HG02642 (cell line): ENCODE measurements at regions not wholly inside any gene's neighbourhood (a gene's known extent, or its start where the extent isn't known, plus 50 kb on each side); places are given as distances from the start of the nearest gene placed in this dataset.

ENCODE experiments used
- ATAC-seq: cut with Tn5 transposase; IDR thresholded peaks from one replicate; pipeline ENCODE4 v1.9.1; 2021; ENCODE audit warnings: mild to moderate bottlenecking; ENCODE audit not compliant: unreplicated experiment, poor library complexity

GRCh38 chr16:73159296-73159695 is 111.4 kb upstream of the ZFHX3 start:
- ATAC-seq = no peak

DNA sequence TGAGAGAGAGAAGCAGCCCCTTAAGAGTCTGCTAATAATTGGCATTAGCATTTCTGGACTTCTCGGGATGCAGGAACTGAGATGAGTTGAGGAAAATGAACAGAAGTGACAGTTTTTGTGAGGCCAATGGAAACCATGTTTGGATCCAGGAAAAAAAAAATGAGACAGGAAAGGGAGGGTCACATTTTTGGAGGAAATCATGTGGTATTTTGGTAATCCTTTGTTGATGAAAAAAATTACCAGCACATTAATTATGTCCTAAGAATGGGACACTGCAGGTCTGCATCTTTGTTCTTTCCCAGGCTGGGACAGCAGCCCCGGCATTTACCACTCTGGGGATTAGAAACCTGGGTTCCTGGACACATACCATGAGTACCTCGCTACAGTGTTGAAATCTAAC is 109.9 kb upstream of the ZFHX3 start:
- ATAC-seq = no peak

- no peak for ATAC-seq
These were observed 106.3 kb upstream of the ZFHX3 start for GRCh38 chr16:73154063-73154870.

GRCh38 chr16:73152386-73153125 is 104.6 kb upstream of the ZFHX3 start:
- ATAC-seq = no peak

DNA sequence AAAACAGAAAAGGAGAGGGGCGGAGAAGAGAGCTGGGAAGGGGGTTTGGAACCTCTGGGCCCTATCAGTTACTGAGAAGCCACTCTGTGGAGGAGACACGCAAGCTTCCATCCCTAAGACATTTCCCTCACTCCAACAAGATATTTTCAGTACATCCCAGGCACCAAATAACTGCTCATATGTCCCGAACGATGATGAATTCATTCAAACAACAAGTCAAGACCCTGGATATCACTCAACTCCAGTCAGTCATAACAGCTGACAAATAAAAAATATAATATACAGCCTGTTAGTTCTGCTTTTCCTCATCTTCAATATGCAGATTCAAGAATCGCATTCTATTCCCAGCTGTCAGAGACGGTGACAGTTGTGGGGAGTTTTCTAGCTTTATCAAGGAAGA is 104.0 kb upstream of the ZFHX3 start:
- ATAC-seq = no peak

DNA sequence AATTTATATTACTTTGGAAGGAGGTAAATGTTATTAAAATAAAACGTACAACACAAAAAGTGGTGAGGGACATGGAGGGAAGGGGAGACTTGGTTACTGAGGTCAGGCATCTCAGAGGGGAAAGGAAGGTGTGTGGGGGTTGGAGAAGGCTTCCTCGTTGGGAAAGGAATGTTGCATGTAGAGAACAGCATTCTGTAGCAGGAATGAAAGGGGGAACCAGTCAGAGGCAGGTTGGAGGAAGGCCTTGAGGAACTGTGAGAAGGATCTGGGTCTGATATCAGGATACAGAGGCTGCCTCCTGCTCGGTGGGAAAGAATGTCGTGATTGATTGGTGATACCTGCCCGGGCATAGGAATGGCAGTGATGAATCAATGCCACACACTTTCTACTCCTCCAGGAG is 103.3 kb upstream of the ZFHX3 start:
- no peak for ATAC-seq

- ATAC-seq = no peak
These were observed 102.9 kb upstream of the ZFHX3 start for GRCh38 chr16:73150786-73151185.

DNA sequence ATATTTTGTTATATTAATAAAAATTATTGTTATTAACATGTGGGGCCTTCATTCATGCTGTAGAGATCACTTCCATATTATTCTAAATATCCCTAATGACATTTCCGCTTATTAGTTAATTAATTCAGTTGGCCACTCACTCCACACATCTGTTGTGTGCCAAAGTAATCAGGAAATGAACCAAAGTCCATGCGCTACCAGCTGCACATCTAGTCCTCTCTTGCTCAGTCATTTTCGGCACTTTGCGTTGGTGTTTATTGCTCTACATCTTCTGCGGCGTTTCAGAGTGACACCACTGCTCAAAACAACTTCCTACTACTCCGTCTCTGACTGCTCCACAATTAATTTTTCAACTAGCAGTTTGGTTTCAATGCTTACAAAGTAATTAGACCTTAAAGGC is 101.4 kb upstream of the ZFHX3 start:
- ATAC-seq = no peak

GRCh38 chr16:73147958-73148357 is 100.0 kb upstream of the ZFHX3 start:
- ATAC-seq = no peak

- ATAC-seq = no peak
These were observed 97.4 kb upstream of the ZFHX3 start for GRCh38 chr16:73145166-73145880.

- no peak for ATAC-seq
These were observed 95.9 kb upstream of the ZFHX3 start for GRCh38 chr16:73143576-73144422.

DNA sequence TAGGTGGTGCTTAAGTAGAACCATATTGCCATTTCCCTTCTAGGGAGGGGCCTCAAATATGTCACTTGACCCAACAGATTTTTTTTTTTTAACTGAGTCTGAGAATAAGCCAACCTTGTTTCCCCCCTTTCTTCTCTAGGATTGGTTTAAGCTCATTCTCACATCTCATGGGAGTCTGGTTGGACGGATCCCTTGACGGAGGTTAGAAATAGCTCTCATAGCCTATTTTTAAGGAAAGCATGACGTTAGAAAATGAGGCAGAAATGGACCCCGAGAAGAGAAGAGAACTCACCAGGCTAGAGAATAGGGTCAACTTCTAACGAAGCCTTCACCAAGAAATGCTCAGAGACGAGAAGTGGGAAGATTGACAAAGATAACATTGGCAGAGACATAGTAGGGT is 95.1 kb upstream of the ZFHX3 start:
- no peak for ATAC-seq

DNA sequence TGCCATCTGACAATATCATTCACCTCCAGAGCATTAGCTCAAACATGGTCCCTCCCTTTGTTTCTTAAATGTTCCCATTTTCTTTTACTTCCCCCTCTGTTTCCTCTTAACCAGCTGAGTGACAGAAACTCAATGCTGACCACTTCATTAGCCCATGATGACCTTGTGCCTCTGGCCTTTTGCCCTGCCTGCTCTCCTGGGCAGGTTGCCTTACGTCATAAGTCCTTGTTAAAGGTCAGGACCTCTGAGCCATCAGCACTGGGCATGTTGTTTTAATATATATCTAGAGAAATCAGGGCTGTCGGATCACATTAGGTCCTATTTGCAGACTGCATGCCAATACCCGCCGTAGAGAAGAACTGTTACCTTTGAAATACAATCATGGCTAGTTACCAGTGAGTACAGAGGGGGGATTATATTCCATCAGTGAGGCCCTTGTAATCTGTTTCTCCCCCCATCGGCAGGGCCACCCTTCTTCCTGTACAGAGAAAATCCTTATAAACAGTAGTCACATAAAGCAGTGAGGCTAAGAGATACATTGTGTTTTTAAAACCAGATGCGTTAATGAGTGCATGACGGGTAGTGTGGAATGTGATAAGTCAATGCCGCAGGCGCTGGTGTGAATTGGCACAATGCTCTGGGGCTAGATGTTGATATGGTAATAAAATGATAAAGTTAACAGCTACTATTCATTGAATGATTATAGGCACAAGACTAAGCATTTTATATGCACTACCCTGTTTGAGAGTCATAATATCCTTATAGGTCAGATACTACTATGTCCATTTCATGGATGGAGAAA is 94.3 kb upstream of the ZFHX3 start:
- ATAC-seq = no peak

- no peak for ATAC-seq
These were observed 93.0 kb upstream of the ZFHX3 start for GRCh38 chr16:73140929-73141328.

DNA sequence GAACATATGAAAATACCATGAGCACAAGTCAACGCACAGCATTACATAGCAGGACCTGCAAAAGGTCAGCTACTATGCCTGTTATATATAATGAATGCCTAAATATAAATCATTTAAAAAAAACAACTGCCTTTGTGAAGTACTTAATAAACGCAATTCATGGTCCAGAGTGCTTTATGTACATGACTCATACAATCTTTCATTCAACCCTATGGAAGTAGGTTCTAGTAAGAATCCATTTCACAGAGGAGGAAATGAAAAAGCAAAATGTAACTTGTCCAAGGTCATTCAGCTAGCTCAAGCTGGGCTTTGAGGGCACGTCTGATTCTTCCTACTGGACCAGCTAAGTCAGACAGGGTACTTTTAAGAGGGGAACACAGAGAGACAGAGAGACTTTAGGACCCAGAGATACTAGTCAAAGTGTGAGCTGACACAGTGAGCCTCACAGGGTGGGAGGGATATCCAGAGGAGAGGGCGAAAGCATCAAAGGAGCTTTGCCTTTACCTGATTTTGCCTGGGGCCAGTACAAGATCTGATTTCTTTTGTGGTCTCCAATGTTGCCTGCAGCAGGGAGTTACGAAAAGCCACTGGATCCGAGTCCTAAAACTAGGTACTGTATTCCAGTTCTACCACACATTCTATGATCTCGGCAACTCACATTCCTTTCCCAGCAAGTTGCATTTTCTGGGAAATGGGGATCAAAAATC is 83.4 kb upstream of the ZFHX3 start:
- no peak for ATAC-seq

- ATAC-seq = no peak
These were observed 81.5 kb upstream of the ZFHX3 start for GRCh38 chr16:73129455-73129854.

DNA sequence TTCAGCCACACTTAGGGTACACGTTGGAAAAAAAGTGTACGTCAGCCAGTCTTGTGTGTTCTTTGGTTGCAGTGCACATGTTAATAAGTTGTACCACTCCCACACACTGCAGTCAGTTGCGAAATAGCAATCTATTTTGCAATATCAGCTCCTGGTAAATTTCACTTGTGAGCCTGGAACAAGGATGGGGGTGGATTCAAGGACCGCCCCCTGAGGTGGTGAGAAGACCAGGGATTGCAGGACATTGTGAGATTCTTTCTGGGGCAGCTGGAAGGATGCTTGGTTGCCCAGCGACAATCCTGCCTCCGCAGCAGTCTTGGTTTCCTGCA is 78.6 kb upstream of the ZFHX3 start:
- no peak for ATAC-seq

GRCh38 chr16:73125850-73126524 is 78.1 kb upstream of the ZFHX3 start:
- ATAC-seq = no peak
